HG03432 (cell line): ENCODE measurements at regions not wholly inside any gene's neighbourhood (a gene's known extent, or its start where the extent isn't known, plus 50 kb on each side); places are given as distances from the start of the nearest gene placed in this dataset.
"Not testable (repeated sequence)": the region's sequence is repeated elsewhere in the genome, so short reads cannot be mapped to it uniquely, and the experiment has no call there.

Experiments
- ATAC-seq: cut with Tn5 transposase; IDR thresholded peaks from one replicate; pipeline ENCODE4 v1.9.1; 2021; ENCODE audit warnings: mild to moderate bottlenecking, moderate library complexity; ENCODE audit not compliant: unreplicated experiment

GRCh38 chr6:139730340-139730974, 356.0 kb upstream of the CITED2 start:
- ATAC-seq: no peak

- ATAC-seq: no peak
Measured at GRCh38 chr6:139728876-139729427, 354.5 kb upstream of the CITED2 start.

DNA sequence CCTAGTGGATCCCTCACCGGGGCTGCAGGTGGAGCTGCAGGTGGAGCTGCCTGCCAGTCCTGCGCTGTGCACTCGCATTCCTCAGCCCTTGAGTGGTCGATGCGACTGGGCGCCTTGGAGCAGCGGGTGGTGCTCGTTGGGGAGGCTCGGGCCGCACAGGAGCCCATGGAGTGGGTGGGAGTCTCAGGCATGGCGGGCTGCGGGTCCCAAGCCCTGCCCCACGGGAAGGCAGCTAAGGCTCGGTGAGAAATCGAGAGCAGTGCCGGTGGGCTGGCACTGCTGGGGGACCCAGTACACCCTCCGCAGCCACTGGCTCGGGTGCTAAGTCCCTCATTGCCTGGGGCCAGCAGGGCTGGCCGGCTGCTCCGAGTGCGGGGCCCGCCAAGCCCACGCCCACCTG, 351.8 kb upstream of the CITED2 start:
- ATAC-seq: not testable (repeated sequence)

DNA sequence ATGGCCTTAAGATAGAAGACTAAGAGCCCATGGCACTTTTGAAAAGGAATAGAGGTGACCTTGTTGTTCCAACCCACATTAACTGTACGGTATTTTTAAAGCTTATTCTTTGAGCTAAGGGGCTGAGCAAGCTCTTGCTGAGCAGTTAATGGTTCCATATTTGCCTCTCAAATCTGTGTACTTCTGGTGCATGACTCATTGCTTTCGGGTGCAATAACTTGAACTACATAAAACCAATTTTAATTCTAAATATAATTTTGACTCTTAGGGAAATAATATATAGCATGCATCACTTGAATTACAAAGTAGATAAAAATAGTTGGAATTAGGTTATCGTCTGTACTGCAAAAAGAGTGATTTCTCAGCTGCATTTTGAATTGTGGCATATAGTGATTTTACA, 348.1 kb upstream of the CITED2 start:
- no peak for ATAC-seq

DNA sequence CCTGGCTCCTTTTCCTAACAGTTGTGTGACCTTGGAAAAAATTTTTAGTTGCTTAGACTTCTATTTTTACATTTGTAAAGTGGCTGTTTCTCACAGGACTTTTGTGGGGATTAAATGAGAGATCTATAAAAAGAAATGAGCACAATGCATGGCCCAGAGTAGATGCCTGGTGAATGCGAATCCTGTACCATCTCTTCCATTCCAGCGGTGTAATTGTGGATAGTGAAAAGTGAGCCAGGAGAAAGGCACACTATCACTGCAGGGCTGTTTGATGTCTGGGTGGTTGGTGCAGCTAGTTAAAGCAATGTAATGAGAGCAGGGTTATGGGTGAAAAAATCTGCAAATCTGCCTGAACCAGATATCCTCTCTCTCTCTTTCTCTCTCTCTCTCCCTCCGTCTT, 347.5 kb upstream of the CITED2 start:
- ATAC-seq: no peak

- no peak for ATAC-seq
Measured at GRCh38 chr6:139713900-139714506, 339.6 kb upstream of the CITED2 start.

DNA sequence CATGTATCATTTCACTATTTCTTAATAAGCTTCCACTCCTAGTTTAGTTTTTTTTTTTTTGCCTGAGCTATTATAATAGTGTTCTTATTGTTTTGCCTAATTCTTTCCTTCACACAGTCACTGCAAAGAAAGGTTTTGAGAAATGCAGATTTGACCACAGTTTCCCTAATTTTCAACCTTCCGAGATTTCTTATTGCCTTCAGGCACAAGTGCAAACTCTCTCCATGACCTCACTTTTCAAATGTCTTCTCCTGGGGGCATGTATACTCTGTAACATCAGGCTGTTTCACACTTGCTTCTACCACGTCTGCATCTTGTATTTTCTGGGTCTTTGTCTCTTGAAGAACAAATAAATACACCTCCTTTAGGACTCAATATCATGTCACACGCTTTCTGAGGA, 339.0 kb upstream of the CITED2 start:
- ATAC-seq: no peak

GRCh38 chr6:139712830-139713229, 338.4 kb upstream of the CITED2 start:
- ATAC-seq: no peak

DNA sequence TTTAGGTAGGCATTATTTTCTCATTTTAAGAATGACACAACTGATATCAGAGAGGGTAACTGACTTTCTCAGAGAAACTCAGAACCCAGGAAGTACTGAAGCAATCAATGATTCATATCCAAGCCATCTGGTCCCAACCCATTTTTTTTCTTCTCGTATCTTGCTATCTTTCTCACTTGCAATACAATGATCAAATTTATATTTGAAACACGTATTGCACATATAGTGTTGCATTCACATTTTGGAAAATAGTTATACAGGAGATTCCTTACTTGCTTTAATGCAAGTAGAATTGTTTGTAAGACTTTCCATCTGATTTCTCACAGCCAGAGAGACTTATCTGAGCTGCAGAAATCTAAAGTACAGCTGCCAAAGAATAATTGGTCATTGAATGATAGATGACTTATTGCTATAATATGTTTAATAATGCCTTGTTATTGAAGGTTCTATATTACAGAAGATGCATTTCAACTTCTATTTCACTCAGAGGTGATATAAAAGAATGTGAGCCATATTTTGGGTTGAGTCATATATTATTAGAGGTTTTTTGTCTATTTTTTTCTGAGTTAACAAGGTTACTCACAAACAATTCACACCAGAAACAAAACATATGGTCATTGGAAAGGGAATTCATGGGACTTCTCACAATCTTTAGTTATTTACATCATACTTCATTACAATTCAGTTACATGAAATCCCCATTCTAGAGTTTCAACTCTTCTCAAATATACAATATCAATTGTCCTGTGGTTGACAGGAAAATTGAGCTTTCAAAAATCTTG, 337.5 kb upstream of the CITED2 start:
- no peak for ATAC-seq

- ATAC-seq: no peak
Measured at GRCh38 chr6:139710556-139710955, 336.1 kb upstream of the CITED2 start.

GRCh38 chr6:139708337-139709199, 334.1 kb upstream of the CITED2 start:
- ATAC-seq: no peak

DNA sequence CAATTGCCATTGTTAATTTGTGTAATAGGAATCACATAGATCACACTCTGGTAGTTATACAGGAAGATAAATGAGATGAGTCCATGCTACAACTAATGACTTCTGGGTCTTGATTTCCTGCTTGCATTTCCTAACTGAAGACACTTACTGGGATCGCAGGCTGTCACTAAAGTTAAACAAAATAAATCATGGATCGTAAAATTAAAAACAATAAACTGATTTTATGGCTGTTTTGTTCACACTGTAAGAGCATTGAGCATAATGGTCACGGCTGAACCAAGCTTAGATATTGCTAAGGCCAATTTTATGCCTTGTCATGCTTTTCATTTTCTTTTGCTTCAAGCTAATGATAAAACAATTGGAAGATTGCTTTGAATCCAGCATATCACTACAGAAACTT, 332.5 kb upstream of the CITED2 start:
- ATAC-seq: no peak

DNA sequence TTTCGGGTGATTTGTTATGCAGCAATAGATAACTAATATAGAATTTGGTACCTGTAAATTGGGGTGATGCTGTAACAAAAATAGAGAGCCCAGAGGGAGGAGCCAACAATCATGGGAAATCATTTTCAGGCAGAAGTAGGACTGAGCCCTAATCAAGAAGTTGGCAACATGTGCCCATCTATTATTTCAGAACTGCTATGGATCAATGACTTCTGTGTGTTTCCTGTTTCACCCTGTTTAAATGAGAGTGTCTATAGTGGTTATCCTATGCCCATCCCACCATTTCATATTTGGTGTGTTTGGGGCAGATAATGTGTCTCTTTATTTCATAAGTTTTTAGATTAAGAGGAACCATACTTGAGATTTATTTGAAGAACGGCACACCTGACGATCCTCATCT, 330.8 kb upstream of the CITED2 start:
- no peak for ATAC-seq

DNA sequence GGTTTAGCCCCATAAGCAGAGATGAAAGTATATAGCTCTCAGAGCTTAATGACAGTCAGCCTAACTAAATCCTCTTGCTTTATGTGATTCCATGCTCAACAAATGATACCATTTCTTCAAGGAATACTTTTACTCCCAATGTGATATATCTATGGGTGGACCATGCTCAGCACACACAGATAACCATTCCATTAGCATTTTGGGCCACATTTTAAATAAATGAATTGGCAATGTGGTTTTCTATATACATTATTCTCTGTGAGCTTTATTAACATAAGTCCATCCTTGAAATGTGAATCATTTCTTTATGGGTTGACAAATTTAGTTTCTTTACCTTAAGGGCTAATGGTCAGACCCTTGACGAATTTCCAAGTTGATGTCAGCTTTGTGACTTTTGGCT, 329.3 kb upstream of the CITED2 start:
- ATAC-seq: no peak

- no peak for ATAC-seq
Measured at GRCh38 chr6:139702706-139703105, 328.3 kb upstream of the CITED2 start.

GRCh38 chr6:139701695-139702094, 327.2 kb upstream of the CITED2 start:
- ATAC-seq: no peak

DNA sequence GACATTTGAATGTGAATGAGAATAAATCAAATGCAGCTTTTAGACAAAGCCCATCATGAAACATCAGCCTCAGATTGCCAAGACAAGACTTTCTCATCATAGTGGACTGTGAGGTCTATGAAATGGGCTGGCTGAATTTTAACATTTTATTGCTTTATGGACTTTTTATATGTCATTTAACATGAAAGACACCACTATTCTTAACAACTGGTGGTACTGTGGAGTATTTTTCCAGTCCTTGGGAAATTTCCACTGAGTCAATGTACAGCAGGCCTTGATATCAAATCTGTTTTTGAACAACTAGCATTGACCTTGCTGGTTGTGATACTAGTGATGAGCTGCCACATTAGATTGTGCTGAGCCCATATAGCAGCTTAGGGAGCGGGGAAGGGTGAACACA, 326.6 kb upstream of the CITED2 start:
- no peak for ATAC-seq

GRCh38 chr6:139699911-139700310, 325.5 kb upstream of the CITED2 start:
- ATAC-seq: no peak

DNA sequence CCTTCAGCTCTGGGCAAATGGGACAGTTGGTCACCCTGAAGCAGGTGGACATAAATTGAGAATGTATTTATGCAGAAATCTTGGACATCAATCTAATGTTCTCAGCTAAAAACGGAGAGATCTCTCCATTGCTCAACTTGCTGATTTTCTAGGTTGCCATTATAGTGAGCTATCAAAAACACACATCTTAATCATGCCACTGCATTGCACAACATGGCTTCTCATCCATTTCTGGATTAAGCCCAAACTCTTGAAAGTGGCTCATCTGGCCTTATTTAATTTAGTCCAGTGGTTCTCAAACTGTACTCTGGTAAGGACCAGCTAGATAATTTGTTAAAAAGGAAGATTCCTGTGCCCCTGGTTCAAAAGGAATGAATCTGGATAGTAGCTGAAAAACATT, 324.9 kb upstream of the CITED2 start:
- ATAC-seq: no peak

DNA sequence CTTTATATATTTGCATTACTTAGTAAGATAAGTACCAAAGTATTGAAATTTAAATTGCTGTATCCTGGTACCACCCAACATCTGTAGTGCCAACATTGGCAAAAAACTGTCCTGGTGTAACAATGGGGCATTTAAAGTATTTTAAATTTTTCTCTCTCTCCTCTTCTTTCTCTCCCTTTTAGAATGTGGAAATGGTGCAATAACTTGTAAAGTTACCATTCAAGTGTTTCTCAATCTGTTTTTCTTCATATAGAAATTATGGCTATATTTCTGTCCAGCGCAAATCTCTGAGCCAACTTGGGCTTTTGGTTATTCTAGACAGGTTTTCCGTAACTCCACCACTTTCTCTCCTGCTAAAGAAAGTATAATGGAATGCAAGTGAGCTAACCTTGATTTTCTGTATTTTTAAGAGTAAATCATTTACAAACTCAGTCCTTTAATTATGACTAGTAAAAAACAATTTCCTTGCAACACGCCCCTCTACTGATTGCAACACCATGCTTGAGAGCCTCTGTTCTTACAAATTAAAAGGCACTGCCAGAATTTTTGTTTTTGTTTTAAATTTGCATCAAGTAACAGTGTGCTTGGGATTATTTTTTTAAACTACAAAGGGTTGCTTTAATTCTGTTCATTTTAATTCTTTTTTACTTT, 324.2 kb upstream of the CITED2 start:
- no peak for ATAC-seq
